Osteoblast (primary cell): ENCODE measurements at regions not wholly inside any gene's neighbourhood (a gene's known extent, or its start where the extent isn't known, plus 50 kb on each side); places are given as distances from the start of the nearest gene placed in this dataset.

Experiments used
- DNase-seq: peaks from one replicate; pipeline ENCODE4 v3.0.0; 2011; ENCODE audit warnings: low spot score, mixed read lengths; ENCODE audit not compliant: insufficient read length; ENCODE audit errors: missing footprints
- H2AFZ ChIP-seq: 2 replicates; pipeline ENCODE4 v1.6.0; 2011; ENCODE audit warnings: mild to moderate bottlenecking, low read length
- H3K27ac ChIP-seq: 2 replicates; pipeline ENCODE4 v1.5.1; 2011; ENCODE audit warnings: mild to moderate bottlenecking, low read depth, low read length, moderate library complexity
- H3K27me3 ChIP-seq: 2 replicates; pipeline ENCODE4 v1.6.0; 2012; ENCODE audit warnings: mild to moderate bottlenecking, control low read depth, inconsistent platforms, low read length, moderate library complexity; ENCODE audit not compliant: insufficient read depth
- H3K36me3 ChIP-seq: 2 replicates; pipeline ENCODE4 v1.5.1; 2011; ENCODE audit warnings: mild to moderate bottlenecking, low read length, control low read depth, moderate library complexity; ENCODE audit not compliant: insufficient read depth
- H3K4me1 ChIP-seq: 2 replicates; pipeline ENCODE4 v1.5.1; 2011; ENCODE audit warnings: mild to moderate bottlenecking, low read length, control low read depth, moderate library complexity; ENCODE audit not compliant: insufficient read depth
- H3K4me2 ChIP-seq: 2 replicates; pipeline ENCODE4 v1.6.0; 2011; ENCODE audit warnings: mild to moderate bottlenecking, low read length; ENCODE audit not compliant: insufficient read depth
- H3K4me3 ChIP-seq: fragments of 200-600 bp; sonication (generic); 3 replicates; pipeline ENCODE4 v1.5.1; 2012; ENCODE audit warnings: mild to moderate bottlenecking, low read length, inconsistent platforms; ENCODE audit not compliant: insufficient read depth
- H3K79me2 ChIP-seq: 2 replicates; pipeline ENCODE4 v1.6.0; 2012; ENCODE audit warnings: mild to moderate bottlenecking, low read length, control low read depth, inconsistent platforms; ENCODE audit not compliant: insufficient read depth
- H3K9me3 ChIP-seq: 2 replicates; pipeline ENCODE4 v1.5.1; 2011; ENCODE audit warnings: low read depth, low read length, control low read depth
- H4K20me1 ChIP-seq: 2 replicates; pipeline ENCODE4 v1.6.0; 2012; ENCODE audit warnings: mild to moderate bottlenecking, low read length, control low read depth; ENCODE audit not compliant: insufficient read depth
- CTCF ChIP-seq: IDR thresholded peaks from 2 replicates; pipeline ENCODE4 v1.5.1; 2011; ENCODE audit warnings: mild to moderate bottlenecking, low read depth, low read length, moderate library complexity; ENCODE audit errors: extremely low read depth

GRCh38 chr14:61939776-61940175 is 177.6 kb downstream of the SNAPC1 start:
- no peak overlapping the region for H3K27ac ChIP-seq
- no peaks in the 10 kb centered on the region for H3K9me3 ChIP-seq
- peaks cover 3% of the 10 kb centered on the region for H3K4me1 ChIP-seq
- DNase-seq = no peak
- H3K4me3 ChIP-seq = no peak overlapping the region
- H3K79me2 ChIP-seq = no peaks in the 10 kb centered on the region
- peaks cover 38% of the 10 kb centered on the region for H3K27me3 ChIP-seq
- H3K4me2 ChIP-seq = no peak overlapping the region
- H2AFZ ChIP-seq = no peak overlapping the region
- no peaks in the 10 kb centered on the region for H4K20me1 ChIP-seq
- no peak for TF ChIP-seq CTCF
- H3K36me3 ChIP-seq = no peaks in the 10 kb centered on the region

DNA sequence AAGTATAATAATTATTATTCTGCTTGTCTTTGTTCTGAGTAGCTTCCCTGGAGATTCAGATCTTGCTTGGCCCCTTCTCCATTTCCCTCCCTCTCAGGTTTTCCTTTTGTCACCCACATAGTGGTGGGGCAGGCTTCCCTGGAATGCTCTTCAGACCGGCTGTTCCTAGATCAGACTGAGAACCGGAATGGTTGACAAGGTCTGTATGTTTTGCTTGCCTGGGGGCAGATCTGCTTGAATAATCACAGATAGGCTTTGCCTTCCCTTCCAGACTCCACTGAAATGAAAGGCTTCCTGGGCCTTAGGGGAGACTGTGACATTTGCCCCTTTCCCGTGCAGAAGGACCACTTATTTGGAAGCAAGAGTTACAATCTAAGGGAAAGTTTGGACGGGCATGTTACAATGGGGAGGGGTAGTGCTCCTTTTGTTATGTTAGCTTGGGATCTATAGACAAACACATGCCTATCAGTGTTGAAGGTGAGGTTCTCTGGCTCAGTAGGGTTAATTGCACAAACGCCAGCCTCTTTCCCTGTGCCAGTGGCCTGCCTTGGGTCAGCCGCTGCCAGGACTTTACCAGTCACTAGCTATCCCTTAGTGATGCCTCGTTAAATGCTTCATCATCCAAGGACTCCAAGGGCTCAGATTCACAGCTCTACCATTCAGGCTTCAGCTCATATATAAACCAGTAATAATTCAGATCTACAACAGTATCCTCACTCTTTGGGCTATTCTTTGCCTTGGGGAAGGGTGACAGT is 178.6 kb downstream of the SNAPC1 start:
- Histone ChIP-seq H3K79me2 (no peaks in the 10 kb centered on the region), H3K9me3 (no peaks in the 10 kb centered on the region), H3K4me1 (no peaks in the 10 kb centered on the region), H3K27me3 (peaks cover 34% of the 10 kb centered on the region), H2AFZ (no peak overlapping the region), H3K4me3 (no peak overlapping the region), H3K27ac (no peak overlapping the region), H3K4me2 (no peak overlapping the region), H3K36me3 (no peaks in the 10 kb centered on the region), H4K20me1 (no peaks in the 10 kb centered on the region)
- DNase-seq = peak; percentile 48
- TF ChIP-seq CTCF = no peak

GRCh38 chr14:61941421-61942150 is 179.4 kb downstream of the SNAPC1 start:
- H3K79me2 ChIP-seq = no peaks in the 10 kb centered on the region
- H2AFZ ChIP-seq = no peak overlapping the region
- no peak overlapping the region for H3K4me2 ChIP-seq
- H3K27me3 ChIP-seq = peaks cover 27% of the 10 kb centered on the region
- H3K9me3 ChIP-seq = no peaks in the 10 kb centered on the region
- H3K36me3 ChIP-seq = no peaks in the 10 kb centered on the region
- no peak overlapping the region for H3K27ac ChIP-seq
- no peak for DNase-seq
- H3K4me1 ChIP-seq = no peaks in the 10 kb centered on the region
- no peak for TF ChIP-seq CTCF
- no peak overlapping the region for H3K4me3 ChIP-seq
- no peaks in the 10 kb centered on the region for H4K20me1 ChIP-seq

DNA sequence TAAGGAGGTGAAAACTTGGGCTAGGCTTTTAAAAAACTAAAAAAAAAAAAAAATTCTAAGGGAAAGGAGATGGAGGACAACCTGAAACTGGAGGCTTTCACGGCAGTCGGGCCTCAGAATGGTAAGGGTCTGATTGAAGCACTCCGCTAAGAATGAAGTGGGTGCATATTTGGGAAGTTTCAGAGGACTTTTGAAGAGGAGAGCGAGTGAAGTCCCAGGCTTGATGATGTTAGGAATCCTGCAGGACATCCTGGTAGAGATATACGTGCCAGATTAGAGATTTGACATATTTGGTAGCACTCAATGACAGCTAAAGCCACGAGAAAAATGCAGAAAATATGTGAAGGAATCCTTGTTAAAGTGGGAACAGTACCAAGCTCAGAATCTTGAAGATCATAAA is 186.2 kb downstream of the SNAPC1 start:
- Histone ChIP-seq H3K9me3 (no peaks in the 10 kb centered on the region), H3K27ac (no peak overlapping the region), H3K36me3 (no peaks in the 10 kb centered on the region), H3K79me2 (no peaks in the 10 kb centered on the region), H3K4me2 (no peak overlapping the region), H3K27me3 (no peaks in the 10 kb centered on the region), H3K4me3 (no peak overlapping the region), H4K20me1 (no peaks in the 10 kb centered on the region), H2AFZ (no peak overlapping the region), H3K4me1 (no peaks in the 10 kb centered on the region)
- DNase-seq = no peak
- TF ChIP-seq CTCF = no peak
